GM12874 (cell line): ENCODE measurements at regions not wholly inside any gene's neighbourhood (a gene's known extent, or its start where the extent isn't known, plus 50 kb on each side); places are given as distances from the start of the nearest gene placed in this dataset.

Experiments used
- TF ChIP-seq, protein P1 (sequence below): IDR thresholded peaks from 2 replicates; pipeline ENCODE4 v1.5.1; 2011; ENCODE audit warnings: low read depth, mild to moderate bottlenecking, control low read depth, low read length, moderate library complexity; ENCODE audit not compliant: insufficient read depth

DNA sequence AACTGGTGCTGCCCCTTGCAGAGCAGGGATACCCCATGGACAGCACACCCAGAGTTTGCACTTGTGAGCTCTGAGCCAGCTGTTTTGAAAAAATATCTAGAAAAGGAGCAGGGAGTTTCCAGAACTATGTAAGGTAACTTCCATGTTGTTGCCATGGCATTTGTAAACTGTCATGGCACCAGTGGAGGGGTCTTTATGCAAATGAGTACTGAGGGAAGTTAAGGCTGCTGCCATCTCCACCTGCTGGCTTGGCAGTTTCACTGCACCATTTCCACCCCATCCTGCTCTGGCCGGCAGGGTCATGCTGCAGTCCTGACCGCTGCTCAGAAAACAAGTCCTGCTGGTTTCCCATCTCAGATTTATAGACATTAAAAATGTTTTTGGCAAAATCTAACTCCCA, 52.3 kb upstream of the SNTG2 start:
- TF ChIP-seq, protein P1, sequence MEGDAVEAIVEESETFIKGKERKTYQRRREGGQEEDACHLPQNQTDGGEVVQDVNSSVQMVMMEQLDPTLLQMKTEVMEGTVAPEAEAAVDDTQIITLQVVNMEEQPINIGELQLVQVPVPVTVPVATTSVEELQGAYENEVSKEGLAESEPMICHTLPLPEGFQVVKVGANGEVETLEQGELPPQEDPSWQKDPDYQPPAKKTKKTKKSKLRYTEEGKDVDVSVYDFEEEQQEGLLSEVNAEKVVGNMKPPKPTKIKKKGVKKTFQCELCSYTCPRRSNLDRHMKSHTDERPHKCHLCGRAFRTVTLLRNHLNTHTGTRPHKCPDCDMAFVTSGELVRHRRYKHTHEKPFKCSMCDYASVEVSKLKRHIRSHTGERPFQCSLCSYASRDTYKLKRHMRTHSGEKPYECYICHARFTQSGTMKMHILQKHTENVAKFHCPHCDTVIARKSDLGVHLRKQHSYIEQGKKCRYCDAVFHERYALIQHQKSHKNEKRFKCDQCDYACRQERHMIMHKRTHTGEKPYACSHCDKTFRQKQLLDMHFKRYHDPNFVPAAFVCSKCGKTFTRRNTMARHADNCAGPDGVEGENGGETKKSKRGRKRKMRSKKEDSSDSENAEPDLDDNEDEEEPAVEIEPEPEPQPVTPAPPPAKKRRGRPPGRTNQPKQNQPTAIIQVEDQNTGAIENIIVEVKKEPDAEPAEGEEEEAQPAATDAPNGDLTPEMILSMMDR = peak; percentile 26; the same call in 1 of the 2 replicates

DNA sequence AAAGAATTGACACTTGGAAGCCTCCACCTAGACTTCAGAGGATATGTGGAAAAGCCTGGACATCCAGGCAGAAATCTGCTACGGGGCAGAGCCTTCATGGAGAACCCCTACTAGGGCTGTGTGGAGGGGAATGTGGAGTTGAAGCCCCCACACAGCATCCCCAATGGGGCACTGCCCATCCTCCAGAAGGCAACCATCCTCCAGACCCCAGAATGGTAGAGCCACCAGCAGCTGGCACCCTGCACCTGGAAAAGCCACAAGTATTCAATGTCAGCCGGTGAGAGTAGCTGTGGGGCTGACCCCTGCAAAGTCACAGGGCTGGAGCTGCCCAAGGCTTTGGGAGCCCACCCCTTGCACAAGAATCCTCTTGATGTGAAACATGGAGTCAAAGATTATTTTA, 53.6 kb upstream of the SNTG2 start:
- TF ChIP-seq, protein P1 = no peak

DNA sequence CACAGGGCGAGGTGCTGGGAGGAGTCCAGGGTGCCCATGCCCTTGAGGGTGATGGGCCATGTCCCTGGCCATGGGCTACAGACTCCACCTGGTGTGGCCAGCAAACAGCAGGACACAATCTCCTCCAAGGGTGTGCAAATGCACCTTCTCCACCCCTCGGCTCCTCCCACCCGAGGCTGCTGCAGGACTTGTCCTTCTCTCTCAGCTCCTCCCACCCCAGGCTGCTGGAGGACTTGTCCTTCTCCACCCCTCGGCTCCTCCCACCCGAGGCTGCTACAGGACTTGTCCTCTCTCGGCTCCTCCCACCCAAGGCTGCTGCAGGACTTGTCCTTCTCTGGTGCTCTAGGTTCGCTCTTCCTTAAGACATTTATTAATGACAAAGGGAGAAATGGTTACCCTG, 57.3 kb upstream of the SNTG2 start:
- TF ChIP-seq, protein P1 = no peak

DNA sequence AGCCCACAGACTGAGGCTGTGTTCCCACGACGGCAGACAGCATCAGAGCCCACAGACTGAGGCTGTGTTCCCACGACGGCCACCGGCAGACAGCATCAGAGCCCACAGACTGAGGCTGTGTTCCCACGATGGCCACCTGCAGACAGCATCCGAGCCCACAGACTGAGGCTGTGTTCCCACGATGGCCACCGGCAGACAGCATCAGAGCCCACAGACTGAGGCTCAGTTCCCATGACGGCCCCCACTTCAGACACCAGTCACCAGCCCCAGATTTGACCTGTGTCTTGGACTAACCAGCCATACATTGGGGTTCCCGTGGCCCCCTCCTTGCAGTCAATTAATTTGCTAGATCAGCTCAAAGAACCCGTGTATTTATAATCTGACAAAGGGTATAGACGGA, 57.8 kb upstream of the SNTG2 start:
- TF ChIP-seq, protein P1 = no peak

DNA sequence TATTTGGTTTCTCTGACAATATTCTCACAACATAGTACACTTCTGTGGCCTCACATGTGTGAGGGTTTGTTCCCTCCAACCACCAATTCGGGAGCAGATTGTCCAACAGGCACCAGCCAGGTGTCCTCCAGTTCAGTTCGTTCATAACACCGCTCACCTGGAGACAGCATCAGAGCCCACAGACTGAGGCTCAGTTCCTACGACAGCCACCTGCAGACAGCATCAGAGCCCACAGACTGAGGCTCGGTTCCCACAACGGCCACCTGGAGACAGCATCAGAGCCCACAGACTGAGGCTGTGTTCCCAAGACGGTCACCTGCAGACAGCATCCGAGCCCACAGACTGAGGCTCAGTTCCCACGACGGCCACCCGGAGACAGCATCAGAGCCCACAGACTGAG, 58.2 kb upstream of the SNTG2 start:
- TF ChIP-seq, protein P1 = no peak

DNA sequence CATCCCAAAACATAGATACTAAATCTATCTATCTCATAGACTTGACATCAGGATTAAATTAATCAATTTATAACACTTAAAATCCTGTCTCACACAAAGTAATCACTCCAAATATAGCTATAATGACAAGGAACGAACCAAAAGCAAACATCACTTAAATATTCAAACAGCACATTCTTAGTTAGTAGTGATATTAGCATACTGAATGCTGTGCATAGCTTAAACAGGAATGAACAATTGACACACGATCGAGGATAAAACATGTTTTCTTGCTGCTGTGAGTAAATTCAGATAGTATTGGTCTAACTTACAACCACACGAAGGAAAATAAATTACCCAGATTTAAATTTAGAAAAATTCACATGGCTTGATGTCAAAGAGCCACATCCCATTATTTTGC, 58.9 kb upstream of the SNTG2 start:
- TF ChIP-seq, protein P1 = no peak

DNA sequence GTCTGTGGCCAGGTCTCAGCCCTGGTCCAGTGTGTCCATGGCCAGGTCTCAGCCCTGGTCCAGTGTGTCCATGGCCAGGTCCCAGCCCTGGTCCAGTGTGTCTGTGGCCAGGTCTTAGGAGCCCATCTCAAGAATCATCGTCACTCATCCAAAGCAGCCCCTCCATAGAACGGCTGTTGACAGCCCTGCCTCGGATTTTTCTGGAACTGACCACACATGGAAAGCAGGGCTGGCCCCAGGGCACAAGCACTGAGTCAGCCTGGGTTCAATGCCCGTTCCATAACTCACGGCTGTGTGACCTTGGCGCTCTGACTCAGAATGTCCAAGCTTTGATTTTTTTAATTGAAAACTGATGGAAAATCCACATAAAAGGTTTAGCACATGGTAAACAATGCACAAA, 59.9 kb upstream of the SNTG2 start:
- TF ChIP-seq, protein P1 = no peak

DNA sequence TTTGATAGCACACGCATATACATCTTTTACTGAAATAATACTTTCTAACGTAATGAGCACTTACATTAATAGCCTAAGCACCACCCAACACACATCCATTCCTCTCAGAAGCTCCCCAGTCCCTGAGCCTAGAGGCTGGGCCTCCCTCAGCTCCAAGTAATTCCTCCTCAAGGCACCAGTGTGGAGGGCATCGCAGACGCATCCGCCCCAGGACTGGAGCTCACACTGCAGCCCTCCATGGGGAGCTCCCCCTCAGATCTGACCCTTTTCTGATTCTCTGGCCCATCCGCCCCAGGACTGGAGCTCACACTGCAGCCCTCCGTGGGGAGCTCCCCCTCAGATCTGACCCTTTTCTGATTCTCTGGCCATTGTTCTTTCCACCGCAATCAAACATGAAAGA, 60.4 kb upstream of the SNTG2 start:
- TF ChIP-seq, protein P1 = no peak
